BLaER1 treated with 17β-estradiol and CSF1 and Interleukin-3, amounts not matched to agents 10 nM and 100 nM (cell line): ENCODE measurements at regions not wholly inside any gene's neighbourhood (a gene's known extent, or its start where the extent isn't known, plus 50 kb on each side); places are given as distances from the start of the nearest gene placed in this dataset.
"Not testable (repeated sequence)": the region's sequence is repeated elsewhere in the genome, so short reads cannot be mapped to it uniquely, and the experiment has no call there.

ENCODE experiments used
- H3K27ac ChIP-seq, 11 experiments: shearing (Covaris generic); formaldehyde crosslinking; 2 replicates each; pipeline ENCODE4 v1.8.1; 2022
- H3K27me3 ChIP-seq, 11 experiments: shearing (Covaris generic); formaldehyde crosslinking; 2 replicates each; pipeline ENCODE4 v1.8.1; 2022
- H3K36me3 ChIP-seq, 11 experiments: shearing (Covaris generic); formaldehyde crosslinking; 2 replicates each; pipeline ENCODE4 v1.8.1; 2022
- H3K4me1 ChIP-seq, 10 experiments: shearing (Covaris generic); formaldehyde crosslinking; 2 replicates each; pipeline ENCODE4 v1.8.1; 2022
- H3K4me2 ChIP-seq, 11 experiments: shearing (Covaris generic); formaldehyde crosslinking; 2 replicates each; pipeline ENCODE4 v1.8.1; 2022
- H3K4me3 ChIP-seq, 10 experiments: shearing (Covaris generic); formaldehyde crosslinking; 2 replicates each; pipeline ENCODE4 v1.8.1; 2022
- H3K9ac ChIP-seq, 11 experiments: shearing (Covaris generic); formaldehyde crosslinking; 2 replicates each; pipeline ENCODE4 v1.8.1; 2022
- H3K9me3 ChIP-seq, 11 experiments: shearing (Covaris generic); formaldehyde crosslinking; replicated peaks in 1 of 11; 2 replicates each; pipeline ENCODE4 v1.8.1; 2022
- H4K20me1 ChIP-seq, 11 experiments: shearing (Covaris generic); formaldehyde crosslinking; 2 replicates each; pipeline ENCODE4 v1.8.1; 2022
- Cebpa-rat ChIP-seq, 11 experiments: shearing (Covaris generic); IDR thresholded peaks; 2 replicates each; pipeline ENCODE4 v1.8.1; 2022

- Histone ChIP-seq H4K20me1 (no peaks in the 10 kb centered on the region), H3K9ac (no peak overlapping the region), H3K27ac (no peak overlapping the region), H3K4me2 (no peak overlapping the region), H3K27me3 (no peaks in the 10 kb centered on the region), H3K4me3 (no peak overlapping the region), H3K4me1 (no peaks in the 10 kb centered on the region), H3K9me3 (peaks cover 9 to 17% (median 12%) of the 10 kb centered on the region in 11 experiments; a peak in 20 of 22 replicates), H3K36me3 (no peaks in the 10 kb centered on the region)
- no peak for TF ChIP-seq Cebpa-rat (IDR thresholded peaks at IDR 0.05)
Measured at GRCh38 chr21:28127175-28127785, 865.4 kb downstream of the LTN1 start.

- no peaks in the 10 kb centered on the region for H3K4me1 ChIP-seq
Measured at GRCh38 chr21:28126521-28127174, 866.0 kb downstream of the LTN1 start.

GRCh38 chr21:28124541-28124940 is 868.1 kb downstream of the LTN1 start:
- Histone ChIP-seq H3K4me1 (no peaks in the 10 kb centered on the region), H4K20me1 (no peaks in the 10 kb centered on the region), H3K36me3 (no peaks in the 10 kb centered on the region), H3K9me3 (no peaks in the 10 kb centered on the region), H3K9ac (no peak overlapping the region), H3K27ac (no peak overlapping the region), H3K4me3 (no peak overlapping the region), H3K27me3 (no peaks in the 10 kb centered on the region), H3K4me2 (no peak overlapping the region)
- no peak for TF ChIP-seq Cebpa-rat (IDR thresholded peaks at IDR 0.05)

More at GRCh38 chr21:28126521-28127174, 866.0 kb downstream of the LTN1 start:
- TF ChIP-seq Cebpa-rat (IDR thresholded peaks at IDR 0.05): no peak
- Histone ChIP-seq H3K4me3 (no peak overlapping the region), H3K4me2 (no peak overlapping the region), H3K9me3 (peaks cover 9 to 12% (median 11%) of the 10 kb centered on the region in 11 experiments; a peak in 20 of 22 replicates), H3K36me3 (no peaks in the 10 kb centered on the region), H4K20me1 (no peaks in the 10 kb centered on the region), H3K27ac (no peak overlapping the region), H3K27me3 (no peaks in the 10 kb centered on the region), H3K9ac (no peak overlapping the region)

- no peak overlapping the region for H3K4me3 ChIP-seq
- H3K9ac ChIP-seq: no peak overlapping the region
- H4K20me1 ChIP-seq: no peaks in the 10 kb centered on the region
- H3K27me3 ChIP-seq: no peaks in the 10 kb centered on the region
- H3K27ac ChIP-seq: no peak overlapping the region
- H3K4me2 ChIP-seq: no peak overlapping the region
- no peaks in the 10 kb centered on the region for H3K36me3 ChIP-seq
- no peak for TF ChIP-seq Cebpa-rat (IDR thresholded peaks at IDR 0.05)
- H3K4me1 ChIP-seq: no peaks in the 10 kb centered on the region
- H3K9me3 ChIP-seq: no peaks in the 10 kb centered on the region
Measured at GRCh38 chr21:28118570-28118969, 874.1 kb downstream of the LTN1 start.

- not testable (repeated sequence) for H3K9ac ChIP-seq, H3K4me1 ChIP-seq, H3K36me3 ChIP-seq, H3K9me3 ChIP-seq, H3K27ac ChIP-seq, H4K20me1 ChIP-seq, H3K4me3 ChIP-seq, H3K27me3 ChIP-seq, H3K4me2 ChIP-seq
Measured at GRCh38 chr21:28114986-28115385, 877.7 kb downstream of the LTN1 start.

- Histone ChIP-seq H3K36me3 (no peaks in the 10 kb centered on the region), H3K9ac (no peak overlapping the region), H3K4me1 (no peaks in the 10 kb centered on the region), H3K4me2 (no peak overlapping the region), H3K27ac (no peak overlapping the region), H3K27me3 (no peaks in the 10 kb centered on the region), H4K20me1 (no peaks in the 10 kb centered on the region), H3K9me3 (no peaks in the 10 kb centered on the region), H3K4me3 (no peak overlapping the region)
- TF ChIP-seq Cebpa-rat (IDR thresholded peaks at IDR 0.05): no peak
Measured at GRCh38 chr21:28113718-28114117, 879.0 kb downstream of the LTN1 start.

- H3K27ac ChIP-seq: no peak overlapping the region
Measured at GRCh38 chr21:28112511-28112910, 880.2 kb downstream of the LTN1 start.

GRCh38 chr21:28111151-28111619 is 881.5 kb downstream of the LTN1 start:
- Histone ChIP-seq H3K4me3 (no peak overlapping the region), H3K9me3 (no peaks in the 10 kb centered on the region), H3K36me3 (no peaks in the 10 kb centered on the region), H3K27me3 (no peaks in the 10 kb centered on the region), H3K9ac (no peak overlapping the region), H3K4me2 (no peak overlapping the region), H3K4me1 (no peaks in the 10 kb centered on the region), H3K27ac (no peak overlapping the region), H4K20me1 (no peaks in the 10 kb centered on the region)
- no peak for TF ChIP-seq Cebpa-rat (IDR thresholded peaks at IDR 0.05)

More at GRCh38 chr21:28112511-28112910, 880.2 kb downstream of the LTN1 start:
- Histone ChIP-seq H3K4me1 (no peaks in the 10 kb centered on the region), H4K20me1 (no peaks in the 10 kb centered on the region), H3K4me3 (no peak overlapping the region), H3K27me3 (no peaks in the 10 kb centered on the region), H3K9me3 (no peaks in the 10 kb centered on the region), H3K4me2 (no peak overlapping the region), H3K36me3 (no peaks in the 10 kb centered on the region), H3K9ac (no peak overlapping the region)
- TF ChIP-seq Cebpa-rat (IDR thresholded peaks at IDR 0.05): no peak

GRCh38 chr21:28110716-28111115 is 882.0 kb downstream of the LTN1 start:
- Histone ChIP-seq H3K4me1 (no peaks in the 10 kb centered on the region), H3K4me2 (no peak overlapping the region), H3K9me3 (no peaks in the 10 kb centered on the region), H3K9ac (no peak overlapping the region), H3K36me3 (no peaks in the 10 kb centered on the region), H3K27ac (no peak overlapping the region), H4K20me1 (no peaks in the 10 kb centered on the region), H3K4me3 (no peak overlapping the region), H3K27me3 (no peaks in the 10 kb centered on the region)
- no peak for TF ChIP-seq Cebpa-rat (IDR thresholded peaks at IDR 0.05)

- Histone ChIP-seq H3K27ac (no peak overlapping the region), H3K9me3 (no peaks in the 10 kb centered on the region), H3K4me3 (no peak overlapping the region), H3K27me3 (no peaks in the 10 kb centered on the region), H4K20me1 (no peaks in the 10 kb centered on the region), H3K4me2 (no peak overlapping the region), H3K36me3 (no peaks in the 10 kb centered on the region), H3K4me1 (no peaks in the 10 kb centered on the region), H3K9ac (no peak overlapping the region)
- TF ChIP-seq Cebpa-rat (IDR thresholded peaks at IDR 0.05): no peak
Measured at GRCh38 chr21:28110074-28110473, 882.6 kb downstream of the LTN1 start.
